ENCODE measurements at regions not wholly inside any gene's neighbourhood (a gene's known extent, or its start where the extent isn't known, plus 50 kb on each side); places are given as distances from the start of the nearest gene placed in this dataset.
"Not testable (repeated sequence)": the region's sequence is repeated elsewhere in the genome, so short reads cannot be mapped to it uniquely, and the experiment has no call there.

GRCh38 chr16:60078819-60079218, 1344.7 kb upstream of the GOT2 start:
- DNase-seq, result not testable (repeated sequence)

DNA sequence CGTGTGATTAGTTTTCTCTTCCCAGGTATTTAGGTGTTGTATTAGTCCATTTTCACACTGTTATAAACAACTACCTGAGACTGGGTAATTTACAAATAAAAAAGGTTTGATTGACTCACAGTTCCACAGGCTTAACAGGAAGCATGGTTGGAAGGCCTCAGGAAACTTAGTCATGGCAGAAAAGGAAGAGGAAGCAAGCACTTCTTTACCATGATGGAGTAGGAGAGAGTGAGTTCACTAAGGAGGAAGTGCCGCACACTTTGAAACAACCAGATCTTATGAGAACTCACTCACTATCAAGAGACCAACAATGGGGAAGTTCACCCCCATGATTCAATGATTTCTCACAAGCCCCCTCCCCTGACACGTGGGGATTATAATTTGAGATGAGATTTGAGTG, 1343.7 kb upstream of the GOT2 start:
- DNase-seq, result no peak

GRCh38 chr16:60074378-60074777, 1340.3 kb upstream of the GOT2 start:
- DNase-seq, result no peak

DNA sequence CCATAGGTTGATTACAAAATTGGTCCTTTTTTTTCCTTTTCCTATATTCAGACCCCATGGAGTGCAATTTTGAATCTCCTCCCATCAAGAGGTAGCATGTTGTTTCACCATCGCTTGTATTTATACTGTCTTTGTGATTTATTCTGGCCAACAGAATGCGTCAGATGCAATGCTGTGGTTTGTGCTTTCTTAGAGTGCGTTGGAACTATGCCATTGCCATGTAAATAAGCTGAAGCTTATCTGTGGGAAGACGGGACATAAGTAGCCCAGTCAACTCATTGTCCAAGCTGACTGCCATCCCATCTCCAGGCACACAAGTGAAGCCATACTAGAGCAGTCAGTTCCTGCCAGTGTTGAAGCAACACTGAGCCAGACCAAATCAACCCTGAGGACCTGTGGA, 1339.3 kb upstream of the GOT2 start:
- no peak for DNase-seq

DNA sequence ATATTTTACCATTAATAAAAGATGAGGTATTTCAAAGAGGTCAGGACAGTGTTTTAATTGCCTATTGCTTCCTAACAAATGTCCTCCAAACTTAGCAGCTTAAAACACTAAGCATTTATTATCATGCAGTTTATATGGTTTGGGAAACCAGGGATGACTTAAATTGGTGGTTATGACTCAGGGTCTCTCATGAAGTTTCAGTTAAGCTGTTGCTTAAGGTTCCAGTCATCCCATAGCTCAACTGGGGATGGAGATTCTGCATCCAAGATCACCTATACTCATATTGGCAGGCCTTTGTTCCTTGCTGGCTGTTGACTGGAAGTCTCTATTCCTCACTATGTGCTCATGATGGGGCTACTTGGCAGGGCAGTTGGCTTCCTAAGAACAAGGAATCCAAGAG, 1329.9 kb upstream of the GOT2 start:
- DNase-seq, result no peak

- DNase-seq, result no peak
Measured at GRCh38 chr16:60061396-60061795, 1327.3 kb upstream of the GOT2 start.

GRCh38 chr16:60060731-60061130, 1326.6 kb upstream of the GOT2 start:
- DNase-seq, result no peak

DNA sequence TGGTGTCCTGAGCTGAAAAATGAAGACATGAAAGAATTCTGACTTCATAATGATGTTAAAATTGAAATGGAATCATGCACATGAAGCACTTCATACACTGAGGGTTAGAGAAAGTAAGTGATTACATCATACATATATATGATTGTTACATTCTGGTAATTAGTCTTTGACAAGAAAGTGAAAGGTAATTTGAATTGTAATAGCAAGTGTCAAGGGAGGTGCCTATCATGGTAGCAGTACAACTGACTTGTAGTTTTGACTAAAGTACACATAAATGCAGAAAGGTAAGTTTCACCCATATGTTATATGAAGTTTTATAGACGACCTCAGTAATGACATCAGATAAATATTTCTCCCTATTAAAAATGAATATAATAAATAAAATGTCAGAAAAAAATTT, 1325.0 kb upstream of the GOT2 start:
- DNase-seq, result no peak

DNA sequence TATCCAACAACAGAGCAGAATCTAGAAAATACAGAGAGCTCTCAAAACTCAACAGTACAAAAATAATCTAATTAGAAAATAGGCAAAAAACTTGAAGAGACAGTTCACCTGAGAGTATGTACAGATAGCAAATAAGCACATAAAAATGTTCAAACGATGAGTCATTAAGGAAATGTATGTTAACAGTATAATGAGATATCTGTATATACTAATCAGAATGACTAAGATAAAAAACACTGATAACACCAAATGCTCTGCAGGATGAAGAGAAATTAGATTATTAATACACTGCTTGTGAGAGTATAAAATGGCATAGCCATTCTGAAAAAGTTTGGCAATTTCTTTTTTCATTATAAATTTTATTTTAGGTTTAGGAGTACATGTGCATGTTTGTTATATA, 1307.6 kb upstream of the GOT2 start:
- DNase-seq, result no peak

DNA sequence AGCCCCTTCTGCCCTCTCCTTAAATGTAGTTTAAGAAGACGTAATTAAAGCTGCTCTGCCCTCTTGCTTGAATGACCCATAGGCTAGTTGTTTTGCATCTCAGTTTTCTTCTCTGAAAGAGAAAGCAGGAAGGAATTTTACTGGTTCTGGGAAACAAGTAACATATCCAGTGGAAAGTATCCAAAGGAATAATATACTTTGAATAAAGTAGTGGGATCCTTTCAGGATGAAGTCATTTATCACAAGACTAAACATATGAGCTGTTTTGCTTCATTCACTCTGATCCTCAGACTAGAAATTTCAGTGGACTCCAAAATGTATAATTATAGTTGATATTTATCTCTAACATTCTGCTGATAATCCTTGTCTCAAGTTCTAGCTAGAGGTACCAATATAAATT, 1297.6 kb upstream of the GOT2 start:
- no peak for DNase-seq

DNA sequence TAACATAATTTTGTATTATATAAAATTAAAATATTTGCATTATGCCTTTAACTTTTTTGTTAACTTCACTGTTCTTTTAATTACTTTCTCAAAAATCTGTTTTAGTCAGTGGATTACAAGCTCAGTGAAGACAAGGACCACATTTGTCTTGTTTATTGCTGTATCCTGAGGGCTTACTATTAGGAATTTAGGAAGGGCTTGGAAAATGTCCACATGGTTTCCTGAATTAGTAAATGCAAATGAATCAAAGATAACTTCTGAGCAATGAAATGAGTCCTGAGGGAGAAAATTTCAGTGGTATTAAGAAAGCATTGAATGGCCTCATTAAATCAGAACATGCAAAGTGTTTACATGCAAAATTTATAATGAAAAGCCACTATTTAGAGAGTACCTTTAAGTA, 1293.2 kb upstream of the GOT2 start:
- DNase-seq, result no peak

GRCh38 chr16:60013076-60013475, 1279.0 kb upstream of the GOT2 start:
- DNase-seq, result no peak

DNA sequence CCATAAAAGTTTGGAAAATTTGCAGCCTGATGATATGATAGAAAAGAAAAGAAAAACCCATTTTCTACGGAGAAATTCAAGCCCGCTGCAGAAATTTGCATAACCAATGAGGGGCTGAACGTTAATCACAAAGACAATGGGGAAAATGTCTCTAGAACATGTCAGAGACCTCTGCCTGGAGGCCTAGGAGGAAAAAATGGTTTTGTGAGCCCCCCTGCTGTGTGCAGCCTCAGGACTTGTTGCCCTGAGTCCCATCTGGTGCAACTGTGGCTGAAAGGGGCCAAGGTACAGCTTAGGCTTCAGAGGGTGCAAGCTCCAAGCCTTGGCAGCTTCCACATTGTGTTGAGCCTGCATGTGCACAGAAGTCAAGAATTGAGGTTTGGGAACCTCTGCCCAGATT, 1267.4 kb upstream of the GOT2 start:
- no peak for DNase-seq

GRCh38 chr16:59997706-59998105, 1263.6 kb upstream of the GOT2 start:
- no peak for DNase-seq

- no peak for DNase-seq
Measured at GRCh38 chr16:59993101-59993500, 1259.0 kb upstream of the GOT2 start.

- no peak for DNase-seq
Measured at GRCh38 chr16:59991171-59991570, 1257.1 kb upstream of the GOT2 start.

- no peak for DNase-seq
Measured at GRCh38 chr16:59988591-59988990, 1254.5 kb upstream of the GOT2 start.

GRCh38 chr16:59975953-59976352, 1241.8 kb upstream of the GOT2 start:
- no peak for DNase-seq

DNA sequence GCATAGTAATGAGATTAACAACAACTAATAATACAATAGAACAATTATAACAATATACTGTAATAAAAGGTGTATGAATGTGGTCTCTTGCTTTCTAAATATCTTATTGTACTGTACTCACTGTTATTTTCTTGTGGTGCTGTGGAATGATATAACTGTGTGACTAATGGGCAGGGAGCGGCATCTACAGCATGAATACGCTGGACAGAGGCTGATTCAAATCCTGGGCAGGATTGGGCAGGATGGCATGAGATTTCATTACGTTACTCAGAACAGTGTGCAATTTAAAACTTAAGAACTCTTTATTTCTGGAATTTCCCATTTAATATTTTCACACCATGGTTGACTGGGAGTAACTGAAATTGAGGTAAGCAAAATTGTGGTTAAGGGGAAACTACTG, 1239.8 kb upstream of the GOT2 start:
- no peak for DNase-seq

DNA sequence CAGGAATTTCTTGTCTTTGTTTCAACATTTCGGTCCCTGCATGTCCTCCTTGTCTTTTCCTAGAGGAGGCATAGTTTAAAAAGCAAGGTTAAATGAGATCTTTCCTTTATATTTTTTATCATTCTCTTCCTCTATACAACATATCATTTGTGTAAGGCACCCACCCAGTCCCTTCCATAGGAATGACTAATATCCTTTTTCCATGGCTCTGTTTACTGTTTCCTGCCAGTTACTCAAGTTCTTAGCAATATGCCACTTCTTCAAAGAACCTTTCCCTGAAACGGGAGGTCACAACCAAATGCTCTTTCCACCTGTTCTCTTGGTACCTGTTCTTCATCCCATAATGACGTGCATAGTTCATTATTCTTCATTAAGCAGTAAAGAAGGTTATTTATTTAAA, 1237.1 kb upstream of the GOT2 start:
- DNase-seq, result no peak

- no peak for DNase-seq
Measured at GRCh38 chr16:59964232-59964924, 1230.3 kb upstream of the GOT2 start.

DNA sequence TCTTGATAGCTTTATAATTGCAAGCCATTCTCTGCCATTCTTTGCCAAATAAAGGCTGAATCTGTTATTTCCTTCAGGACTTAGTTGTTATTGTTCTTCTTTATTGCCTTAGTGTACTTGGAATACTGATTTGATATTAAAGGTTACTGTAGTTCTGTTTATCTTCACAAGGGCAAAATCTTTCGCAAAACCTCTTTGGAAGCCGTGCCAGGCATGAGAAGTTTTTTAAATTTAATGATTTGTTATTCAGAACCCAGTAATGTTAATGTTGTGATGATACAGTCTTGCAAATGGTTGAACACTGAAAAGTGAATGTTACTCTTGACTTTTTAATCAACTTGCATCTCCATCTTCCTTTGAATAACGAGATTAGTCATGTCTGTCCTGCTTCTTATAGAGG, 1225.2 kb upstream of the GOT2 start:
- no peak for DNase-seq

DNA sequence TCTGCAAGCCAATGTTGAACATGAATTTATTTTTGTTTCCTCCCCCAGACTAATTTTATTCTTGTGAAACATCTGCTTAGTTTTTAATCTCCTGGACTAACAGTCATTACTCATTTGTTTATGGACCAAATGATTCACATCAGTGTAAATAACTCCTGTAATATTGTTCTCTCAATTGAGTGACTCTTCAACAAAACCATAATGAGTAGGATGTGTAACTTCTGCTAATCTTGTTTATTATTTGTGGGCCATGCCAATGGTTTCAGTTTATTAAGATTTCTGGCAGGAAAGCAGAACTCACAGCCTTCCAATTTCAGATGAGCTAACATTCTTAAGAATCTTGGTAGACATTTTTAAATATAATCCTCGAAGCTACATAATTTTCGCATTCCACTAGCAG, 1216.3 kb upstream of the GOT2 start:
- DNase-seq, result no peak

GRCh38 chr16:59944041-59944440, 1209.9 kb upstream of the GOT2 start:
- DNase-seq, result not testable (repeated sequence)

DNA sequence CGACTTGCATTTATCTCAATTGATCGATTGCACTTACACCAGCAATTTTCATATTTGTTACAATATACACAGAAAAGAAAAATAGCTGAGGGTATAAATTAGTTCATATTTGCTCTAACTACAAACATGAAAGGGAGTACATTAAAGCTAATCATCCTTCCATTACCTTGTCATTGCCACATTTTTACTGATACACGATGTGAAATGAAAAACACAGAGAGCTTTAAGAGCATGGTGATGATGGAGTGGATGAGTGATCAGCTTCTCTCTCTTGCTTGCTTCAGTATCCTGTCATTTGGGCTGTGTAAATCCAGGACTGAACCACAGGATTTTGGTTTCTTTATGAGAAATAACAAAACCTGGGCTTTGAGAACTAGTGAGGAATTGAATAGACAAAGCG, 1207.5 kb upstream of the GOT2 start:
- DNase-seq, result no peak

DNA sequence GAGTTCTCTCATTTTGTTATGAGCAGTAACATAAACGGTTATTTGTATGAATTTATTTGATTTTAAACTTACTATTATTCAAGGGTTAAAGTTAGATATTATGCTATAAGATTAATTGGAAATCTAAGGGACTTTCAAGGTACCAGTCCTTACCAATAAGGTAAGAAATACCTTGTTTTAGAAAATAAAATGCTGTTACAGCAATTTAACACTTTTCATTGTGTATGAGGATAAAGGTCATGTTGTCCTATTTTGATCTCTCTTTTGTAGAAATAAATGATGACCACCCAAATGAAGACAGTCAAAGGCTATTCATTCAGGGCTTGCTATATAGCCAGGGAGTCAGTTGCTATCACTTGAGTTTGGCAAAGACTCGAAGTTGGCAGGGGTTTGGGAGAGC, 1185.9 kb upstream of the GOT2 start:
- DNase-seq, result no peak

Measured in activated CD4-positive, alpha-beta T cell treated with anti-CD3 and anti-CD28 coated beads, Interleukin-2, Interleukin-6, amounts not matched to agents 100 ng/mL and 50 ng/mL, durations not matched to agents 16 hours and 8 hours (primary cell).